ENCODE measurements at regions not wholly inside any gene's neighbourhood (a gene's known extent, or its start where the extent isn't known, plus 50 kb on each side); places are given as distances from the start of the nearest gene placed in this dataset.

DNA sequence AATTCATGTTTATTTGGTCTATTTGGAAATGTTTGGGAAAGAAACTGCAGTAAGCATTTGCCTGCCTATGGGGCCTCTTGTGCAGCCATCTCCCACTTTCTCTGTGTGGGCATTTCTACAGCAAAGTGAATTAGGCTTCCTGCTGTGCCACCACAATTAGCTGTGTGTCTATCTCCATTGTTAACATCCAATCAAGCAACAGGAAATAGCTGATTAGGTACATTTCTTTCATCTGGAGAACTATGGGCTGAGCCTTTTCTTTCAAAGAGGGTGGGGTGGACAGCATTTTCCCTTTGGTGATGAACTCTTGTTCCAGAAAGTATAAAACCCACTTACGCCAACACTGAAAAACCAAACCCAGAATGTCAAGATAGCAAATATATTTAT, 640.0 kb downstream of the ACTR3B start:
- no peaks in the 10 kb centered on the region for H3K4me1 ChIP-seq
- DNase-seq (ENCODE audit: low spot score in 2 of 2), result no peak

DNA sequence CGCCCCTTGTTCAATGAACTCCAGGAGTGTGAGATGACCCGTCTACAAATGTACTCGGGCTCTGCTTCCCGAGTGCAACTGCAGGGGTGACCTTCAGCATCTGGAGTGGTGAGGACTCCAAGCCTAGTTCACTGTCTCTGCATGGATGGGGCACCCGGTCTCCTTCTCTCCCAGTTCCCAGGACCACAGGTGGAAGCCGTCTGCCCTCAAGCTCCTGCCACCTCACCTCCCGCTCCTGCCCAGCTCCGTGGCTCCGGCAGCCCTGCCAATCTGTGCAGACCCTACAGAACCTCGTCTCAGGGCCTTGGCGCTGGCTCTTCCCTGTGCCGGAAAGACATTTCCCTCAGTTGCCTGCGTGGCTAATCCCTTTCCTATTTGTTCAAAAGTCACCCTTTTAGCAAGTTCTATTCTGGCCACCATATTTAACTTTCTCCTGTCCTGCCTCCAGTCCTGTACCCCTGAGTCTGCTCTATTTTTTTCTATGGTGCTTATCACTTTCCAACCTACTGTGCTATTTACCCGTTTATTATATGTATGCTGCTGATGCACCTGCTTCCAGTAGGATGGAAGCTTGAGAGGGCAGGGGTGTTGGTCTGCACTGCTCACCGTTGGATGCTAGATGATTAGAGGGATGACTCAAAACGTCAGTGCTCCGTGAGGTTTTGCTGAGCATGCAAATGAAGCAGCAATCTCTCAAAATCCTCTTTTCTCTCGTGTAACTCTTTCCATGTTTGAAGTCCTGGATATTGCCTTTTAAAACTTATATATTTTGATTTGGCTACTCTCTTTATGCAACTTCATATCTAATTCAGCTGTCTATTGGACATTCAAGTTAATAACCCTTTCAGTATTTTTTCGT, 641.4 kb downstream of the ACTR3B start:
- no peak for DNase-seq (ENCODE audit: low spot score in 2 of 2)
- Histone ChIP-seq H3K9me3 (peaks cover 0 to 3% of the 10 kb centered on the region in 2 donors), H3K4me1 (no peaks in the 10 kb centered on the region), H3K4me3 (no peak overlapping the region), H3K36me3 (no peaks in the 10 kb centered on the region), H3K27ac (no peak overlapping the region), H3K27me3 (no peaks in the 10 kb centered on the region)
- intact Hi-C loops (cut with DNase I; ENCODE audit: low total_unique reads), result no loop called here
- TF ChIP-seq, protein P1, sequence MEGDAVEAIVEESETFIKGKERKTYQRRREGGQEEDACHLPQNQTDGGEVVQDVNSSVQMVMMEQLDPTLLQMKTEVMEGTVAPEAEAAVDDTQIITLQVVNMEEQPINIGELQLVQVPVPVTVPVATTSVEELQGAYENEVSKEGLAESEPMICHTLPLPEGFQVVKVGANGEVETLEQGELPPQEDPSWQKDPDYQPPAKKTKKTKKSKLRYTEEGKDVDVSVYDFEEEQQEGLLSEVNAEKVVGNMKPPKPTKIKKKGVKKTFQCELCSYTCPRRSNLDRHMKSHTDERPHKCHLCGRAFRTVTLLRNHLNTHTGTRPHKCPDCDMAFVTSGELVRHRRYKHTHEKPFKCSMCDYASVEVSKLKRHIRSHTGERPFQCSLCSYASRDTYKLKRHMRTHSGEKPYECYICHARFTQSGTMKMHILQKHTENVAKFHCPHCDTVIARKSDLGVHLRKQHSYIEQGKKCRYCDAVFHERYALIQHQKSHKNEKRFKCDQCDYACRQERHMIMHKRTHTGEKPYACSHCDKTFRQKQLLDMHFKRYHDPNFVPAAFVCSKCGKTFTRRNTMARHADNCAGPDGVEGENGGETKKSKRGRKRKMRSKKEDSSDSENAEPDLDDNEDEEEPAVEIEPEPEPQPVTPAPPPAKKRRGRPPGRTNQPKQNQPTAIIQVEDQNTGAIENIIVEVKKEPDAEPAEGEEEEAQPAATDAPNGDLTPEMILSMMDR (IDR thresholded peaks at IDR 0.05), result no peak
- TF ChIP-seq POLR2A (IDR thresholded peaks at IDR 0.05) (no peak), POLR2AphosphoS5 (IDR thresholded peaks at IDR 0.05) (no peak)

More for the DNA sequence above, 640.0 kb downstream of the ACTR3B start:
- H3K36me3 ChIP-seq, result no peaks in the 10 kb centered on the region
- intact Hi-C loops (cut with DNase I; ENCODE audit: low total_unique reads), result no loop called here
- no peaks in the 10 kb centered on the region for H3K27me3 ChIP-seq
- no peak overlapping the region for H3K4me3 ChIP-seq
- H3K9me3 ChIP-seq, result peaks cover 0 to 3% of the 10 kb centered on the region in 2 donors
- TF ChIP-seq, protein P1 (IDR thresholded peaks at IDR 0.05), result no peak
- TF ChIP-seq POLR2A (IDR thresholded peaks at IDR 0.05) (no peak), POLR2AphosphoS5 (IDR thresholded peaks at IDR 0.05) (no peak)
- H3K27ac ChIP-seq, result no peak overlapping the region

DNA sequence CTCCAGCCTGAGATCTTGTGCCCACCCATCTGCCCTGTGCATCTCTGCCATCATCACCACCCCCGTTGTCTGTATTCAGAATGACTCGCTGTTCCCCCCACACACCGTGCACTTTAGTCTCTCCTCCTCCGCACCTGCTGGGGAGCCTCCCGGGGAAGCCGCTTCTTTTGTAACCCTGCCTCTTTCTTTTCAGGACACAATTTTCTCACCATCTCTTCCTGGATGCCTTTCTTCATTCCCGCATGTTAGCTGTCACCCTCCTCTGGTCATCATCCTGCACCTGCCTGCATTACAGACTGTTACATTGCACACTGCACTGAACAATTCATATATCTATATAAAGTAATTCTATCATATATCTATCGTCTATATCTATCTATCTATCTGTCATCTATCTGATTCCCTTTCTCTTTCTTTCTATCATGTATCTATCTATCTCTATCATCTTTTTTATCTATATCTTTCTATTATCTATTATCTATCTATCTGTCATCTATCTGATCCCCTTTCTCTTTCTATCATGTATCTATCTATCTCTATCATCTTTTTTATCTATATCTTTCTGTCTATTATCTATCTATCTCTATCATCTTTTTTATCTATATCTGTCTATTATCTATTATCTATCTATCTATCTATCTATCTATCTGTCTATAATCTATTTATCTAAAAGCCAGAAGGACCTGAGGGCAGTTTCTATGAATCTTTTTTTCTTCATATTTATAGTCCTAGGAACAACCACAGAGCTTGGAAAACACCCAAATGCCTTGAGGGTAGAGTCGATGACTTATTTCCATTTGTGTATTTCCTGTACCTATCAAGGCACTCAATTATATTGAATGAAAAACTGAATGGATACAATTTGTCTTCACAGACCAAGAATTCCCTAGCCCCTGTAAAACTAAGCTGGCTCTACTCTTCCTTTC, 642.5 kb downstream of the ACTR3B start:
- TF ChIP-seq POLR2AphosphoS5 (IDR thresholded peaks at IDR 0.05) (no peak), POLR2A (IDR thresholded peaks at IDR 0.05) (no peak)
- TF ChIP-seq, protein P1 (IDR thresholded peaks at IDR 0.05), result no peak
- Histone ChIP-seq H3K36me3 (no peaks in the 10 kb centered on the region), H3K27me3 (no peaks in the 10 kb centered on the region), H3K27ac (no peak overlapping the region), H3K4me1 (no peaks in the 10 kb centered on the region), H3K9me3 (no peaks in the 10 kb centered on the region), H3K4me3 (no peak overlapping the region)
- intact Hi-C loops (cut with DNase I; ENCODE audit: low total_unique reads), result no loop called here
- DNase-seq (ENCODE audit: low spot score in 2 of 2), result no peak

DNA sequence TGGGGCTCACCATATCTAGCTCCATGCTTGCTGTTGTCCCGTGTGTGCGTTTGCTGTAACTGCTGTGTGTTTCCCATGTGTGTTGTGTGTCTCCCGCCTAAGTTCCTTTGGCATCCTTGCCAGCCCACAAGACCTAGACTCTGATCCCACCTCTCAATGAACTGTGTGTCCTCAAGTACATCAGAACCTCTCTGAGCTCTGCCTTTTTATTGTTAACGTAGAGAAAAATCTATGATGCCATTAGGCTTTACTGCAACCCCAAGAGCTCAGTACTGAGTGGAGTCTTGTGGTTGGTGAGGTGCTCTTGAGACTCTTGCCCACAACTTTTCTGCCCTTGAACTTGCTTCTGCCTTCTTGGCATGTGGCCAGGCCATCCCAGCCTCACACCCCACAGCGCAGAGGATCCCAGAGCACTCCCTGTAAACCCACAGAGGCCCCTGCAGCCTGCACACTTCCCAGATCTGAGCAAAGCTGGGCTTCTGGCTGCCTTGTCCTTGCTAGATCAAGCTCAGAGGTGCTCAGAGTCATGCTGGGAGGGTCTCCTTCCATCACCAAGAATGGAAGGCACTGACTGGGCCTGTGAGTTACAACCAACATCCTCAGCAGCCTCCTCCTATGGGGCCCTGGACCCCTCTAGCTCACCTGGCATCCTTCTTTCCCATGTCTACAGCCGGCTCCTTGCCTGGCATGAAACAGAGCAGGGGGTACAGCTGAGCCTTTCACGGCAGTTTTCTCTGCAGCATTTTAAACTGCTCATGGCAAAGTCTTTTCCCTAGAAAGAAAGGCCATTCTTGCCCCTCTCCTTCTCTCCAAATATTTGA, 643.4 kb downstream of the ACTR3B start:
- DNase-seq (ENCODE audit: low spot score in 2 of 2), result no peak
- no peak for TF ChIP-seq POLR2AphosphoS5 (IDR thresholded peaks at IDR 0.05)
- TF ChIP-seq POLR2A (IDR thresholded peaks at IDR 0.05), result no peak
- TF ChIP-seq, protein P1 (IDR thresholded peaks at IDR 0.05), result no peak

More for the DNA sequence above, 643.4 kb downstream of the ACTR3B start:
- Histone ChIP-seq H3K36me3 (no peaks in the 10 kb centered on the region), H3K9me3 (no peaks in the 10 kb centered on the region), H3K4me1 (no peaks in the 10 kb centered on the region), H3K27me3 (no peaks in the 10 kb centered on the region), H3K27ac (no peak overlapping the region), H3K4me3 (no peak overlapping the region)
- intact Hi-C loops (cut with DNase I; ENCODE audit: low total_unique reads), result no loop called here
